ENCODE measurements at regions not wholly inside any gene's neighbourhood (a gene's known extent, or its start where the extent isn't known, plus 50 kb on each side); places are given as distances from the start of the nearest gene placed in this dataset.

DNA sequence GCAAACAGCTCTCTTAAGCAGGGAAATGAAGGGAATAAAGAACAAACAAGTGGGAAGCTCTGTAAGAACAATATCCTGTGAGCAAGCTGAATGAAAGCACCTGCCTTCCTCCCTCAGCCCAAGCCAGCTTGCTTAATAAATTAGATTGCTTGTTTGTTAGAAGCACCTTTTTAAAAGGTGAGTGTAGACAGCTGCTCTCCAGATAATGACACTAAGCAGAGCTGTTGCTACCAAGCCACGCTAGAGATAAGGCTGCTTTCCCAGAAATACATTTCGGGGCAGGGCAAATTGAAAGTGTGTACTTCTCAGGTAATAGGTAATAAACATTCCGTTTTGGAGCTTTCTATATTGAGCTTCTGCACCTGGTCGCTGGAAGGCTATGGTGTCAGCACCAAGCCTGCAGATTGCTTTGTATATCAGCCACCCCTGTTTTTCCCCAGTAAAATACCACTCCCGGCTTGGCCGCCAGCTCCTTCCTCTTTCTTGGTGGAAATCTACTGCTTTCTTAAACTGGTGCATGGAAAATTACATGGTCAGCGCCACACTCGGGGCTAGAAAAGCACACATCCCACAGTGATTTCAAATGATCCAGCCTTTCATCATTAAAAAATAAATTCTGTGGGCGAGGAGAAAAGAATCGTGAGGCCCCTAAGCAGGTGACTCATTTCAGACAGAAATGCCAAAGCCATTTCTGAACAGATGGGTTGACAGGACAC lies 151.3 kb downstream of the ETS2 start:
- Mint-ChIP-seq H3K4me1 (peaks cover 5% of the 10 kb centered on the region), H3K36me3 (ENCODE audit: low read depth) (peaks cover 5% of the 10 kb centered on the region), H3K9me3 (peaks cover 7% of the 10 kb centered on the region), H3K4me3 (no peak overlapping the region), H3K27ac (no peak overlapping the region; the same call in 1 of the 2 replicates), H3K27me3 (ENCODE audit: insufficient read depth, low read depth, poor library complexity) (peaks cover 10% of the 10 kb centered on the region)
- ATAC-seq (no peak), DNase-seq (ENCODE audit: low spot score) (no peak)
- TF ChIP-seq, protein P1, sequence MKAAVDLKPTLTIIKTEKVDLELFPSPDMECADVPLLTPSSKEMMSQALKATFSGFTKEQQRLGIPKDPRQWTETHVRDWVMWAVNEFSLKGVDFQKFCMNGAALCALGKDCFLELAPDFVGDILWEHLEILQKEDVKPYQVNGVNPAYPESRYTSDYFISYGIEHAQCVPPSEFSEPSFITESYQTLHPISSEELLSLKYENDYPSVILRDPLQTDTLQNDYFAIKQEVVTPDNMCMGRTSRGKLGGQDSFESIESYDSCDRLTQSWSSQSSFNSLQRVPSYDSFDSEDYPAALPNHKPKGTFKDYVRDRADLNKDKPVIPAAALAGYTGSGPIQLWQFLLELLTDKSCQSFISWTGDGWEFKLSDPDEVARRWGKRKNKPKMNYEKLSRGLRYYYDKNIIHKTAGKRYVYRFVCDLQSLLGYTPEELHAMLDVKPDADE (IDR thresholded peaks at IDR 0.05): no peak
- TF ChIP-seq ZNF114 (CRISPR knock-in tag; IDR thresholded peaks at IDR 0.05): no peak
- no peak for TF ChIP-seq EZH2 (IDR thresholded peaks at IDR 0.05; ENCODE audit: low read depth, unreplicated experiment)
- TF ChIP-seq POLR2AphosphoS5 (IDR thresholded peaks at IDR 0.05; ENCODE audit: low read depth): no peak
- no peak for TF ChIP-seq JUNB (IDR thresholded peaks at IDR 0.05; ENCODE audit: unreplicated experiment)
- TF ChIP-seq STAT1 (IDR thresholded peaks at IDR 0.05; ENCODE audit: unreplicated experiment): no peak
- TF ChIP-seq, protein P2, sequence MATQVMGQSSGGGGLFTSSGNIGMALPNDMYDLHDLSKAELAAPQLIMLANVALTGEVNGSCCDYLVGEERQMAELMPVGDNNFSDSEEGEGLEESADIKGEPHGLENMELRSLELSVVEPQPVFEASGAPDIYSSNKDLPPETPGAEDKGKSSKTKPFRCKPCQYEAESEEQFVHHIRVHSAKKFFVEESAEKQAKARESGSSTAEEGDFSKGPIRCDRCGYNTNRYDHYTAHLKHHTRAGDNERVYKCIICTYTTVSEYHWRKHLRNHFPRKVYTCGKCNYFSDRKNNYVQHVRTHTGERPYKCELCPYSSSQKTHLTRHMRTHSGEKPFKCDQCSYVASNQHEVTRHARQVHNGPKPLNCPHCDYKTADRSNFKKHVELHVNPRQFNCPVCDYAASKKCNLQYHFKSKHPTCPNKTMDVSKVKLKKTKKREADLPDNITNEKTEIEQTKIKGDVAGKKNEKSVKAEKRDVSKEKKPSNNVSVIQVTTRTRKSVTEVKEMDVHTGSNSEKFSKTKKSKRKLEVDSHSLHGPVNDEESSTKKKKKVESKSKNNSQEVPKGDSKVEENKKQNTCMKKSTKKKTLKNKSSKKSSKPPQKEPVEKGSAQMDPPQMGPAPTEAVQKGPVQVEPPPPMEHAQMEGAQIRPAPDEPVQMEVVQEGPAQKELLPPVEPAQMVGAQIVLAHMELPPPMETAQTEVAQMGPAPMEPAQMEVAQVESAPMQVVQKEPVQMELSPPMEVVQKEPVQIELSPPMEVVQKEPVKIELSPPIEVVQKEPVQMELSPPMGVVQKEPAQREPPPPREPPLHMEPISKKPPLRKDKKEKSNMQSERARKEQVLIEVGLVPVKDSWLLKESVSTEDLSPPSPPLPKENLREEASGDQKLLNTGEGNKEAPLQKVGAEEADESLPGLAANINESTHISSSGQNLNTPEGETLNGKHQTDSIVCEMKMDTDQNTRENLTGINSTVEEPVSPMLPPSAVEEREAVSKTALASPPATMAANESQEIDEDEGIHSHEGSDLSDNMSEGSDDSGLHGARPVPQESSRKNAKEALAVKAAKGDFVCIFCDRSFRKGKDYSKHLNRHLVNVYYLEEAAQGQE (IDR thresholded peaks at IDR 0.05; ENCODE audit: unreplicated experiment): no peak
- TF ChIP-seq, protein P3, sequence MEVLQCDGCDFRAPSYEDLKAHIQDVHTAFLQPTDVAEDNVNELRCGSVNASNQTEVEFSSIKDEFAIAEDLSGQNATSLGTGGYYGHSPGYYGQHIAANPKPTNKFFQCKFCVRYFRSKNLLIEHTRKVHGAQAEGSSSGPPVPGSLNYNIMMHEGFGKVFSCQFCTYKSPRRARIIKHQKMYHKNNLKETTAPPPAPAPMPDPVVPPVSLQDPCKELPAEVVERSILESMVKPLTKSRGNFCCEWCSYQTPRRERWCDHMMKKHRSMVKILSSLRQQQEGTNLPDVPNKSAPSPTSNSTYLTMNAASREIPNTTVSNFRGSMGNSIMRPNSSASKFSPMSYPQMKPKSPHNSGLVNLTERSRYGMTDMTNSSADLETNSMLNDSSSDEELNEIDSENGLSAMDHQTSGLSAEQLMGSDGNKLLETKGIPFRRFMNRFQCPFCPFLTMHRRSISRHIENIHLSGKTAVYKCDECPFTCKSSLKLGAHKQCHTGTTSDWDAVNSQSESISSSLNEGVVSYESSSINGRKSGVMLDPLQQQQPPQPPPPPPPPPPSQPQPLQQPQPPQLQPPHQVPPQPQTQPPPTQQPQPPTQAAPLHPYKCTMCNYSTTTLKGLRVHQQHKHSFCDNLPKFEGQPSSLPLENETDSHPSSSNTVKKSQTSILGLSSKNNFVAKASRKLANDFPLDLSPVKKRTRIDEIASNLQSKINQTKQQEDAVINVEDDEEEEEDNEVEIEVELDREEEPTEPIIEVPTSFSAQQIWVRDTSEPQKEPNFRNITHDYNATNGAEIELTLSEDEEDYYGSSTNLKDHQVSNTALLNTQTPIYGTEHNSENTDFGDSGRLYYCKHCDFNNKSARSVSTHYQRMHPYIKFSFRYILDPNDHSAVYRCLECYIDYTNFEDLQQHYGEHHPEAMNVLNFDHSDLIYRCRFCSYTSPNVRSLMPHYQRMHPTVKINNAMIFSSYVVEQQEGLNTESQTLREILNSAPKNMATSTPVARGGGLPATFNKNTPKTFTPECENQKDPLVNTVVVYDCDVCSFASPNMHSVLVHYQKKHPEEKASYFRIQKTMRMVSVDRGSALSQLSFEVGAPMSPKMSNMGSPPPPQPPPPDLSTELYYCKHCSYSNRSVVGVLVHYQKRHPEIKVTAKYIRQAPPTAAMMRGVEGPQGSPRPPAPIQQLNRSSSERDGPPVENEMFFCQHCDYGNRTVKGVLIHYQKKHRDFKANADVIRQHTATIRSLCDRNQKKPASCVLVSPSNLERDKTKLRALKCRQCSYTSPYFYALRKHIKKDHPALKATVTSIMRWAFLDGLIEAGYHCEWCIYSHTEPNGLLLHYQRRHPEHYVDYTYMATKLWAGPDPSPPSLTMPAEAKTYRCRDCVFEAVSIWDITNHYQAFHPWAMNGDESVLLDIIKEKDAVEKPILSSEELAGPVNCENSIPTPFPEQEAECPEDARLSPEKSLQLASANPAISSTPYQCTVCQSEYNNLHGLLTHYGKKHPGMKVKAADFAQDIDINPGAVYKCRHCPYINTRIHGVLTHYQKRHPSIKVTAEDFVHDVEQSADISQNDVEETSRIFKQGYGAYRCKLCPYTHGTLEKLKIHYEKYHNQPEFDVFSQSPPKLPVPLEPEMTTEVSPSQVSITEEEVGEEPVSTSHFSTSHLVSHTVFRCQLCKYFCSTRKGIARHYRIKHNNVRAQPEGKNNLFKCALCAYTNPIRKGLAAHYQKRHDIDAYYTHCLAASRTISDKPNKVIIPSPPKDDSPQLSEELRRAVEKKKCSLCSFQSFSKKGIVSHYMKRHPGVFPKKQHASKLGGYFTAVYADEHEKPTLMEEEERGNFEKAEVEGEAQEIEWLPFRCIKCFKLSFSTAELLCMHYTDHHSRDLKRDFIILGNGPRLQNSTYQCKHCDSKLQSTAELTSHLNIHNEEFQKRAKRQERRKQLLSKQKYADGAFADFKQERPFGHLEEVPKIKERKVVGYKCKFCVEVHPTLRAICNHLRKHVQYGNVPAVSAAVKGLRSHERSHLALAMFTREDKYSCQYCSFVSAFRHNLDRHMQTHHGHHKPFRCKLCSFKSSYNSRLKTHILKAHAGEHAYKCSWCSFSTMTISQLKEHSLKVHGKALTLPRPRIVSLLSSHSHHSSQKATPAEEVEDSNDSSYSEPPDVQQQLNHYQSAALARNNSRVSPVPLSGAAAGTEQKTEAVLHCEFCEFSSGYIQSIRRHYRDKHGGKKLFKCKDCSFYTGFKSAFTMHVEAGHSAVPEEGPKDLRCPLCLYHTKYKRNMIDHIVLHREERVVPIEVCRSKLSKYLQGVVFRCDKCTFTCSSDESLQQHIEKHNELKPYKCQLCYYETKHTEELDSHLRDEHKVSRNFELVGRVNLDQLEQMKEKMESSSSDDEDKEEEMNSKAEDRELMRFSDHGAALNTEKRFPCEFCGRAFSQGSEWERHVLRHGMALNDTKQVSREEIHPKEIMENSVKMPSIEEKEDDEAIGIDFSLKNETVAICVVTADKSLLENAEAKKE (CRISPR knock-in tag; IDR thresholded peaks at IDR 0.05): no peak
- no peak for TF ChIP-seq ZNF331 (CRISPR knock-in tag; IDR thresholded peaks at IDR 0.05; ENCODE audit: low read depth)
- Histone ChIP-seq H3K27me3 (ENCODE audit: insufficient read depth) (no peaks in the 10 kb centered on the region), H3K36me3 (ENCODE audit: insufficient read depth) (no peaks in the 10 kb centered on the region), H3K27ac (ENCODE audit: low read depth) (no peak overlapping the region), H3K4me2 (no peak overlapping the region), H4K20me1 (replicated peaks; ENCODE audit: insufficient read depth) (no peaks in the 10 kb centered on the region), H3K9me2 (ENCODE audit: insufficient read depth) (0 out of 2 replicates have a peak, but pooled peaks cover 14% of the 10 kb centered on the region), H3F3A (replicated peaks; ENCODE audit: low read depth) (no peaks in the 10 kb centered on the region), H3K4me3 (no peak overlapping the region), H2AFZ (peak overlapping the region; percentile 94), H3K79me2 (replicated peaks; ENCODE audit: insufficient read depth) (no peaks in the 10 kb centered on the region), H3K4me1 (ENCODE audit: insufficient read depth) (no peaks in the 10 kb centered on the region)
